H1 (cell line): ENCODE measurements at regions not wholly inside any gene's neighbourhood (a gene's known extent, or its start where the extent isn't known, plus 50 kb on each side); places are given as distances from the start of the nearest gene placed in this dataset.

Experiments used
- CTCF ChIP-seq, 3 experiments: IDR thresholded peaks; 1 replicate in 2 of 3; 2 replicates in 1 of 3; pipeline versions ENCODE4 v1.5.1 to v1.6.1; 2011; ENCODE audit warnings: low read length in 3 of 3, mild to moderate bottlenecking in 3 of 3, inconsistent platforms in 2 of 3, low read depth in 1 of 3, moderate library complexity in 1 of 3; ENCODE audit not compliant: insufficient read depth in 1 of 3; ENCODE audit errors: control extremely low read depth in 1 of 3
- RAD21 ChIP-seq, 2 experiments: IDR thresholded peaks in 1 of 2; conservative IDR thresholded peaks in 1 of 2; 2 replicates each; pipeline ENCODE4 v1.6.1; 2011; ENCODE audit warnings: low read depth in 2 of 2, low read length in 2 of 2, improper control_type of control experiment in 1 of 2, inconsistent platforms in 1 of 2, mild to moderate bottlenecking in 1 of 2, moderate library complexity in 1 of 2

- TF ChIP-seq RAD21 (IDR thresholded peaks at IDR 0.05 in 1 of 2, conservative IDR thresholded peaks at IDR 0.05 in 1 of 2; ENCODE audit: low read depth in 2 of 2, low read length in 2 of 2) (peak; percentile 82 to 84), CTCF (IDR thresholded peaks at IDR 0.05; ENCODE audit: control extremely low read depth in 1 of 3, insufficient read depth in 1 of 3, low read depth in 1 of 3, low read length in 3 of 3) (peak in 2 of 3 experiments; percentile 54 to 61; a peak in 3 of 4 replicates)
Measured at GRCh38 chr16:5604770-5605169, 507.2 kb upstream of the EEF2KMT start (continued).
